Breast epithelium (tissue), 3 donors: ENCODE measurements at regions not wholly inside any gene's neighbourhood (a gene's known extent, or its start where the extent isn't known, plus 50 kb on each side); places are given as distances from the start of the nearest gene placed in this dataset.

ENCODE experiments used
- CTCF ChIP-seq, 3 donors: fragments of 450-650 bp; IDR thresholded peaks; one replicate each; pipeline ENCODE4 v1.5.1; 2016 to 2017; ENCODE audit warnings: antibody characterized with exemption in 3 of 3, mild to moderate bottlenecking in 3 of 3, moderate library complexity in 3 of 3
- POLR2A ChIP-seq: fragments of 450-650 bp; IDR thresholded peaks from one replicate; pipeline ENCODE4 v1.6.1; 2016; ENCODE audit warnings: antibody characterized with exemption, mild to moderate bottlenecking, moderate library complexity

GRCh38 chr2:121047383-121047782, 237.6 kb downstream of the TFCP2L1 start:
- no peak for TF ChIP-seq CTCF (IDR thresholded peaks at IDR 0.05)
- no peak for TF ChIP-seq POLR2A
